SU-DHL-6 (cell line): ENCODE measurements at regions not wholly inside any gene's neighbourhood (a gene's known extent, or its start where the extent isn't known, plus 50 kb on each side); places are given as distances from the start of the nearest gene placed in this dataset.

Experiments
- H2AFZ ChIP-seq: fragments of 200-600 bp; sonication (generic); 2 replicates; pipeline ENCODE4 v1.6.1; 2014; ENCODE audit warnings: low read depth, mild to moderate bottlenecking, moderate library complexity, mixed read lengths, antibody characterized with exemption, low read length; ENCODE audit not compliant: severe bottlenecking
- H3F3A ChIP-seq: fragments of 200-600 bp; shearing (Covaris generic); 2 replicates; pipeline ENCODE4 v1.6.0; 2016; ENCODE audit warnings: antibody characterized with exemption, mild to moderate bottlenecking; ENCODE audit not compliant: insufficient read depth
- H3K27ac ChIP-seq: fragments of 200-600 bp; sonication (generic); 2 replicates; pipeline ENCODE4 v1.5.1; 2016; ENCODE audit warnings: low read depth, mild to moderate bottlenecking, low read length, moderate library complexity, mixed read lengths
- H3K27me3 ChIP-seq: fragments of 200-600 bp; sonication (generic), shearing (Covaris generic); 2 replicates; pipeline ENCODE4 v1.6.0; 2014; ENCODE audit warnings: mild to moderate bottlenecking, low read length
- H3K36me3 ChIP-seq: fragments of 200-600 bp; sonication (generic); 2 replicates; pipeline ENCODE4 v1.6.1; 2014; ENCODE audit warnings: mild to moderate bottlenecking, low read length, mixed read lengths
- H3K4me2 ChIP-seq: fragments of 300-600, 200-600 bp; shearing (Covaris generic), sonication (generic); 2 replicates; pipeline ENCODE4 v1.6.0; 2014; ENCODE audit warnings: low read length, low read depth, mild to moderate bottlenecking; ENCODE audit not compliant: poor library complexity, severe bottlenecking
- H3K4me3 ChIP-seq: fragments of 200-600 bp; sonication (generic); 2 replicates; pipeline ENCODE4 v1.5.1; 2014; ENCODE audit warnings: antibody characterized with exemption, low read length, mild to moderate bottlenecking, mixed read lengths; ENCODE audit not compliant: insufficient read depth, poor library complexity, severe bottlenecking
- H3K79me2 ChIP-seq: fragments of 200-600 bp; sonication (generic); 2 replicates; pipeline ENCODE4 v1.6.1; 2014; ENCODE audit warnings: mild to moderate bottlenecking, low read length, moderate library complexity; ENCODE audit not compliant: insufficient read depth
- H3K9ac ChIP-seq: fragments of 200-600 bp; sonication (generic); 2 replicates; pipeline ENCODE4 v1.7.0; 2014; ENCODE audit warnings: mild to moderate bottlenecking, low read length
- H3K9me2 ChIP-seq: fragments of 200-600 bp; sonication (generic); replicated peaks from 2 replicates; pipeline ENCODE4 v1.6.1; 2014; ENCODE audit warnings: low read length; ENCODE audit not compliant: insufficient read depth
- H3K9me3 ChIP-seq: fragments of 200-600 bp; sonication (generic); 2 replicates; pipeline ENCODE4 v1.6.1; 2014; ENCODE audit warnings: low read length, mixed read lengths; ENCODE audit not compliant: insufficient read depth
- H4K20me1 ChIP-seq: fragments of 200-600 bp; sonication (generic); 2 replicates; pipeline ENCODE4 v1.6.1; 2014; ENCODE audit warnings: low read depth, mild to moderate bottlenecking, antibody characterized with exemption, low read length, moderate library complexity, mixed read lengths
- EZH2phosphoT487 ChIP-seq: fragments of 200-600 bp; sonication (generic), shearing (Covaris generic); conservative IDR thresholded peaks from 2 replicates; pipeline ENCODE4 v1.6.1; 2018; ENCODE audit warnings: mild to moderate bottlenecking, antibody characterized with exemption, low read length, moderate library complexity, mixed read lengths
- TF ChIP-seq, protein P1 (sequence below): fragments of 200-600 bp; sonication (generic); IDR thresholded peaks from one replicate; pipeline ENCODE4 v1.5.1; 2017; ENCODE audit warnings: antibody characterized with exemption, mild to moderate bottlenecking, low read length, moderate library complexity; ENCODE audit not compliant: insufficient read depth, poor library complexity, severe bottlenecking

DNA sequence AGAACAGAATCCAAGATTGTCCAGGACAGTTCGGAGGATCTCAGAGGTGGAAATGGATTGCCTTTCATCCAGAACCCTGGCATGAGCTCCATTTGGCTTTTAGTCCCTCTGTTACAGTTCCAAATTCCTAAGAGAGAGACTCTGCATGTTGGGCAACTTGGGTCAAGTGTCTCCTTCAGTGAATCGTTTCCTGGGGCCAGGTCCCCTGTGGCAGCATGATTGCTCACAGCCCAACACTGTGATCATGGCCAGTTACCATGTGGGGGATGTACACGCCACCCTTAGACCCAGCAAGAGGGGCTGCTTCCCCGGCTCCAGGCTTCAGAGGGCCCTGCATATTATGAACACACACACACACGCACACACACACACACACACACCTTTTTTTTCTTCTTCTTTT lies 118.6 kb upstream of the GLI2 start:
- H3K27ac ChIP-seq: no peak overlapping the region
- no peaks in the 10 kb centered on the region for H3K36me3 ChIP-seq
- H4K20me1 ChIP-seq: no peaks in the 10 kb centered on the region
- no peaks in the 10 kb centered on the region for H3K27me3 ChIP-seq
- H3K9me2 ChIP-seq: no peaks in the 10 kb centered on the region
- H2AFZ ChIP-seq: no peak overlapping the region
- H3K9me3 ChIP-seq: no peaks in the 10 kb centered on the region
- no peaks in the 10 kb centered on the region for H3F3A ChIP-seq
- no peak overlapping the region for H3K4me2 ChIP-seq
- H3K4me3 ChIP-seq: no peak overlapping the region
- H3K79me2 ChIP-seq: no peaks in the 10 kb centered on the region
- TF ChIP-seq, protein P1, sequence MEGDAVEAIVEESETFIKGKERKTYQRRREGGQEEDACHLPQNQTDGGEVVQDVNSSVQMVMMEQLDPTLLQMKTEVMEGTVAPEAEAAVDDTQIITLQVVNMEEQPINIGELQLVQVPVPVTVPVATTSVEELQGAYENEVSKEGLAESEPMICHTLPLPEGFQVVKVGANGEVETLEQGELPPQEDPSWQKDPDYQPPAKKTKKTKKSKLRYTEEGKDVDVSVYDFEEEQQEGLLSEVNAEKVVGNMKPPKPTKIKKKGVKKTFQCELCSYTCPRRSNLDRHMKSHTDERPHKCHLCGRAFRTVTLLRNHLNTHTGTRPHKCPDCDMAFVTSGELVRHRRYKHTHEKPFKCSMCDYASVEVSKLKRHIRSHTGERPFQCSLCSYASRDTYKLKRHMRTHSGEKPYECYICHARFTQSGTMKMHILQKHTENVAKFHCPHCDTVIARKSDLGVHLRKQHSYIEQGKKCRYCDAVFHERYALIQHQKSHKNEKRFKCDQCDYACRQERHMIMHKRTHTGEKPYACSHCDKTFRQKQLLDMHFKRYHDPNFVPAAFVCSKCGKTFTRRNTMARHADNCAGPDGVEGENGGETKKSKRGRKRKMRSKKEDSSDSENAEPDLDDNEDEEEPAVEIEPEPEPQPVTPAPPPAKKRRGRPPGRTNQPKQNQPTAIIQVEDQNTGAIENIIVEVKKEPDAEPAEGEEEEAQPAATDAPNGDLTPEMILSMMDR: no peak
- TF ChIP-seq EZH2phosphoT487: no peak
- H3K9ac ChIP-seq: no peak overlapping the region

DNA sequence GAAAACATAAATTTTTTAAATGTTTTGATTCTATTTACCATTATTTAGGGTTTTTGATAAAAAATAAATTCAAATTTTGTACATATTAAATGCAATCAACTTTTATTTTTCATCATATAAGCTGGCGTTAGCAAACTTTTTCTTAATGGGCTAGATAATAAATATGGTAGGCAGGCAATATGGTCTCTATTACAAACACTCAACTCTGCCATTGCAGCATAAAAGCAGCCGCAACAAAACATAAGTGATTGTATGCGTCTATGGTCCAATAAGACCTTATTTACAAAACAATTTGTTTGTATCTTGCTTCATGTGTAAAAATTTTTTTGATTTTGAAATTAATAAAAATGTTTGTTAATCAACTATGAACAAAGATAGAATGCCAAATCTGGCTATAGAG lies 116.8 kb upstream of the GLI2 start:
- Histone ChIP-seq H3K4me3 (no peak overlapping the region), H3K36me3 (no peaks in the 10 kb centered on the region), H4K20me1 (no peaks in the 10 kb centered on the region), H3K79me2 (no peaks in the 10 kb centered on the region), H3F3A (no peaks in the 10 kb centered on the region), H3K4me2 (no peak overlapping the region), H3K27me3 (no peaks in the 10 kb centered on the region), H3K9ac (no peak overlapping the region), H3K9me2 (no peaks in the 10 kb centered on the region), H2AFZ (no peak overlapping the region), H3K9me3 (no peaks in the 10 kb centered on the region), H3K27ac (no peak overlapping the region)
- no peak for TF ChIP-seq EZH2phosphoT487
- TF ChIP-seq, protein P1: no peak

DNA sequence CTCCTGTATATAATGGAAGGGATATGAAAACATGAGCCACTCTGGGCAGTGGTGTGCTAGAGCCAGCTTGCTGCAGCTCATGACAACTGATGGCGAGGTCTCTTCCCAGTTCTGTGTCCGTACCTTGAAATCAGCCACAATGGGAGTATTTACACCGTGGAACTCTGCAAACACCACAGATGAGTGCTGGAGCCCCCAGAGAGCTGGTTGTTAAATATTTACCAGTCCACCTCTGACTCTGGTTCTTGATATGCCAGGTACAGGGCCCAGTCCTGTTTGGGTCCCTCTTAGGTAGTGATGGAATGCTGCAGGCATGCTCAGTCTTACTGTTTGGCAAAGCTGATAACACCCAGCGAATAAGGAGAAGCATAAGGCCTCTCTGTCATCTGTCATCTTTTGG lies 116.1 kb upstream of the GLI2 start:
- Histone ChIP-seq H4K20me1 (no peaks in the 10 kb centered on the region), H3K9me2 (no peaks in the 10 kb centered on the region), H3K36me3 (no peaks in the 10 kb centered on the region), H3K79me2 (no peaks in the 10 kb centered on the region), H3K9me3 (no peaks in the 10 kb centered on the region), H3K9ac (no peak overlapping the region), H3K4me2 (no peak overlapping the region), H2AFZ (no peak overlapping the region), H3F3A (no peaks in the 10 kb centered on the region), H3K27ac (no peak overlapping the region), H3K4me3 (no peak overlapping the region), H3K27me3 (no peaks in the 10 kb centered on the region)
- TF ChIP-seq EZH2phosphoT487: no peak
- TF ChIP-seq, protein P1: no peak
